CD4-positive, alpha-beta T cell treated with Interleukin-15 for 4 hours (primary cell): ENCODE measurements at regions not wholly inside any gene's neighbourhood (a gene's known extent, or its start where the extent isn't known, plus 50 kb on each side); places are given as distances from the start of the nearest gene placed in this dataset.
"Not testable (repeated sequence)": the region's sequence is repeated elsewhere in the genome, so short reads cannot be mapped to it uniquely, and the experiment has no call there.

Experiments
- DNase-seq: peaks from one replicate; pipeline ENCODE4 v3.0.0-alpha.2; 2020; ENCODE audit warnings: low spot score

DNA sequence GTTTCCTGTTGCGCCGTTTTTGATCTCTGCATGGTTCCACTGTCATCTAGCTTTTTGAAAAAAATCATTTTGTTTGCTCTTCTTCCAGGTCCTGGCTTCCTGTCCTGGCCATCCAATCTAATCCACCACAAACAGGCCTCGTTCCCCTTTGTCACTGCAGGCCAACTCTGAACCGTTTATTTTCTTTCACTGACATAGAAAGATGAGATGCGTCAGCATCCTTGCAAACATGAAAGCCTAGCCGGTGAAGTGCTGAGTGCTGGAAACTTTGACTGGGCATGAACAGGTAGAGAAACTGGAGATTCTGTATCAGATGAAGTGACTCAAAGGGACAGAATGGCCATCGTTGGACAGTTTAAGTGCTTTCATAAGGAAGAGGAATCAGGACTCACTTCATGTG is 1247.8 kb downstream of the TYW1 start:
- no peak for DNase-seq

DNA sequence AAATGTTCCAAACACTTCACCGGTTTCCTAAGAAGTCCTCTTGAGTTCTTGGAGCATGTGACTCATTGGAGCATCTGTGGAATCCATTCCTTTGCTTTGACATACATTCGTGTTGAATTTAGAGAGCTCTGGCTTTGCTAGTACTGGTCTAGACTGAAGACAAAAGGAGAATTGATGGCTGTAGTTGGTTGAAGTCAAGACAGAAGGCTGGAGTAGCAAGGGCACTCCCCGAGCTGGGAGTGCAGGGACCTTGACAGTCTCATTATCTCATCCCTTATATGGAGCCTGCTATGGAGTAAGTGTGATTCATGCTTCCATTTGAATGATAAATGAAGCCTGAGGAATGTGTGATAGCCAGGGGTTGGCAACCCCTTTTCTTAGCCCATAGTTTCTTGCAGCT is 1249.1 kb downstream of the TYW1 start:
- no peak for DNase-seq

DNA sequence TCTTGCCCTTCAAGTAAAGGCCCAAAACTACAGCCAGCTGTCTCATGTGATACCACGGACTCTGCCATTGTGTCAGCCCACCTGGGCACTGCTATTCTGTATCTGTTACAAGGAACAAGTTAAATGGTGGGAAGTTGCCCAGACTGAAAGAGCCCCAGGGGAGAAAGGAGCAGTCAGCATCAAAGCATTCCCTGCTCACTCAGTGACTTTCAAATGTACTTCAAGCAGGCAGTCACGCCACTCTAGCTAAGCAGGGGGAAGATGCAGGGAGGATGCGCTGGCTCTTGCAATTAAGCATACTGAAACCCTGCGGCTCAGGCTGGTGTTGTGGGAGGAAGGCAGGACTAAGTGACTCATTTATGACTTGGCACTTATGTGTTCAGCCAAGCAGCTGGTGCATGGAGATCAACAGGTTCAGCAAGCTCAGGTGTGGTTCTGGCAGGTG is 1249.6 kb downstream of the TYW1 start:
- no peak for DNase-seq

GRCh38 chr7:68247126-68247525 is 1250.5 kb downstream of the TYW1 start:
- DNase-seq: no peak

DNA sequence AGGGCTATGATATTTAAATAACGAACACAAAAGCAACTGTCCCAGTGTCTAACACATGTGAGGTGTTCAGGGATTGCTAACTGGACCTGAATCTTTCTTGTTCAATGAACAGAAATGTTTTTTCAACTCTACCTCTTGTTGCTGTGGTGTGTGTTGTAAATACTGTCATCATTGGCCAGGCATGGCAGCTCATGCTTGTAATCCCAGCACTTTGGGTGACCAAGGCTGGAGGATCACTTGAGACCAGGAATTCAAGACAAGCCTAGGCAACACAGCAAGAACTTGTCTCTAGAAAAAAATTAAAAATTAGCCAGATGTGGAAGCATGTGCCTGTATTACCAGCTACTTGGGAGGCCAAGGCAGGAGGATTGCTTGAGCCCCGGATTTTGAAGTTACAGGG is 1250.9 kb downstream of the TYW1 start:
- no peak for DNase-seq

- DNase-seq: no peak
Observed at GRCh38 chr7:68248973-68249372, 1252.3 kb downstream of the TYW1 start.

DNA sequence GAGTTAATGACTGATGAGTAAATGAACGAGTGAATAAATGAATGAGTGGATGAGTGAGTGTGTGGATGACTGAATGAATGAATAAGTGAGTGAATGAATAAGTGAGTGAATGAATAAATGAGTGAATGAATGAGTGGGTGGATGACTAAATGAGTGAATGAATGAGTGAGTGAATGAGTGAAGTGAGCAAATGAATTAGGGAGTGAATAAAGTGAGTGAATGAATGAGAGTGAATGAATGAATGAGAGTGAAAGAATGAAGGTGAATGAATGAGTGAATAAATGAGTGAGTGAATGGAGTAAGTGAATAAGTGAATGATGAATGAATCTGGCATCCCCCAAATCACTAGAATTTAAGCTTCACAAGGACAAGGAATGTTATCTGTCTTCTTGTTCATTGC is 1253.0 kb downstream of the TYW1 start:
- DNase-seq: no peak

DNA sequence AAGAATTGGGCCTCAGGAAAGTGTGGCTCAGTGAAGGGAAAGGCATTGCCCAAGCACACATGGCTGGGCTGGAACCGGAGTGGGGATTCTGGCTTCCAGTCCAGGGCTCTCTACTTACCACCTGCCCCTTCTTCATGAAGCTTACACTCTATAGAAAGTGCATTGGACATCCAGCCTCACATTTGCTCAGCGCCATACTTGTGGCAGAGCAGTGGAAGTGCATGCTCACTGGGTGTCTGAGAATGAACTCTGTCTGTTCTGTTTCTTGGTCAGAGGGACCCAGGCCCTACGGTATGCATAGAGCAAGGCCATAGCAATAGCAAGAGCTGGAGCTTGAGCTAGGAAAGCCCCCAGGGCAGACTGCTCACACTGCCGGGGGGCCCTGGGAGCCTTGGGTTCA is 1253.5 kb downstream of the TYW1 start:
- no peak for DNase-seq

GRCh38 chr7:68254815-68255214 is 1258.2 kb downstream of the TYW1 start:
- not testable (repeated sequence) for DNase-seq

GRCh38 chr7:68256295-68256694 is 1259.7 kb downstream of the TYW1 start:
- no peak for DNase-seq

DNA sequence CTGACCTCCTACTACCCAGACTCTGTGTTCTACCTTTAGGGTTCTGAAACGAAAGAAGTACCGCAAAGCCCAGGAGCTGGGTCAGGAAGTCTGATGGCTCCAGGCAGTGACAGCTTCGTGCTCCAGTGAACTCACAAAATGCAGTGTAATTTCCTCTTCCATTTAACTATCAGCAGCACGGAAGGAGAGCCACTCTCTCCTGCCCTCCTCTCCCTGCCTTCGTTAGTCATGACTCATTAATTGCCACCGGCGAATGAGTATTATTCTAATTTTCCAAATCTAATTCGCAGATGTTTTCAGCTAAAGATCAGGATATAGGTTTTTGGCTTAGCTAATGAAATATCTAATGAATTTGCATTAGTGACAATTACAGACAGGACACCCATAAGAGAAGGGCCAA is 1262.0 kb downstream of the TYW1 start:
- DNase-seq: no peak

GRCh38 chr7:68265258-68265657 is 1268.6 kb downstream of the TYW1 start:
- DNase-seq: no peak

- no peak for DNase-seq
Observed at GRCh38 chr7:68266004-68266579, 1269.5 kb downstream of the TYW1 start.

GRCh38 chr7:68267486-68267885 is 1270.9 kb downstream of the TYW1 start:
- DNase-seq: no peak

DNA sequence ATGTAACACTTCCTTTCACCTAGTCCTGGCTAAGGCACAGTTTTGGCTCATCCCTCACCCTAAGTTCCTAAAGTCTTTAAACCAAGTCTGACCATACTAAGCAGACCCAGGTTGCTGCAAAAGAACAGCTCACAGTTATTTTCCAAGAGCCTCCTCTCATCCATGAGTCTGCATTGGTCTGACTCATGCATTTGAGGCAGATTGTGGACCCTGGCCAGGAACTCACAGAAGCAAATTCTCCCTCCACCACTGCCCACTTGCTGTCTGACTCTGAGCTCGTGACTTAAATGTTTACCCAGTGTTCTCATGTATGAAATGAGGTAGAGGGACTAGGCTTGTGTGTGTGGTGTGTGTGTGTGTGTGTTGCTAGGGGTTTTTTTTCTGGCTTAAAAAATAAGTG is 1272.8 kb downstream of the TYW1 start:
- no peak for DNase-seq

DNA sequence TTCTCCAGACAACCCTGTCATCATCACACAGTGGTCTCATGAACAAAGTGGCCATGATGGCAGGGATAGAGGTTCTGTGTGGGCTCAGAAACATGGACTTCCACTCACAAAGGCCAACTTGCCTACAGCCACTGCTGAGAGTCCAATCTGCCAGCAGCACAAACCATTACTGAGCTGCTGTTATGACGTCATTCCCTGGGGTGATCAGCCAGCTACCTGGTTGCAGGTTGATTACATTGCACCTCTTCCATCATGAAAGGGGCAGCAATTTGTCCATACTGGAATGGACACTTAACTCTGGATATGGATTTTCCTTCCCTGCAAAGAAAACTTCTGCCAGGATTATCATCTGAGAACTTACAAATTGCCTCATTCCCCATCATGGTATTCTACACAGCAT is 1275.9 kb downstream of the TYW1 start:
- DNase-seq: no peak

GRCh38 chr7:68276725-68277124 is 1280.1 kb downstream of the TYW1 start:
- no peak for DNase-seq

DNA sequence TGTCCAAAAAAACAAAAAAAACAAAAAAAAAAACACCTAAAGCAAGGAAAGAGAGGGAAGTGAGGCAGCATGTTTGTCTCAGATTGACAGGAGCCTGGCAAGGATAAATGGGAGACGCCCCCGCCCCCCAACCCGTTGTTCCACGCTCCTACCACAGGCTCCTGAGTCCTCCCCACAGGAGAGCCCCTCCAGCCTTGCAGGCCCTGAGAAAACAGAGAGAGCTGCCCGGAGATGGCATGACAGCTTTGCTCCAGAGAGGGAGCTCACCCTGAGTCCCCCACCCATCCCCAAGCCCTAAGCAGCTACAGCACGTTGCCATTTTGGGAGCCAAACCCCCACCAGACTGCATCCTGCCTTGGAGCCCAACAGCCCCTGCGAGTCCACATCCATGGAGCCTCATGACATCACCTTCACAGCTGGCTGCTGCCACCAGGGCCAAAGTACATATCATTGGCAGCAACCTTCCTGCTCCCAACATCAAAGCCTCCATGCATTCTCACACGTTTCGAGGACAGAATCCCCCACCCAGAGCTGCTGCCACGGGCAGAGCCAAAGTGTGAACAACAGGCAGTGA is 1283.3 kb downstream of the TYW1 start:
- DNase-seq: no peak

- DNase-seq: no peak
Observed at GRCh38 chr7:68280931-68281330, 1284.3 kb downstream of the TYW1 start.

DNA sequence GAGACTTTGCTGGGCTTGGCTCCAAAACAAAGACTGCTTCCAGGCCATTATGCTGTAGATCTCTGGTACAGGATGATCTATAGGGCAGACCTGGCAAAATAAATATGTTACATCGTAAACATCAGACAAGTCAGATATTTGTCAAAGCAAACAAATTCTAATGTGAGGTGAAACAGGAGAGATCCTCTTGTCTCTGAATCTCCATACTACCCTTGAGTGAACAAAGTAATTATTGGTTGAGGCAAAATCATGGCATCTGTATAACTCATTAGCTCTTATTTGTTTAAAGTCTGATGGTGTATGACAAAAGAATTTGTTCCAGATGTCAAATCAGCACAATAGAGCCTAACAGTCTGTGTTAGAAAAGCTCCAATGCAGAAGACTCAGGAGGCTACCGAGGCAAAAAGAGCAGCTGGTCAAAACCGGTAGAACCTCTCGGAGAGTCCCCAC is 1291.5 kb downstream of the TYW1 start:
- no peak for DNase-seq

DNA sequence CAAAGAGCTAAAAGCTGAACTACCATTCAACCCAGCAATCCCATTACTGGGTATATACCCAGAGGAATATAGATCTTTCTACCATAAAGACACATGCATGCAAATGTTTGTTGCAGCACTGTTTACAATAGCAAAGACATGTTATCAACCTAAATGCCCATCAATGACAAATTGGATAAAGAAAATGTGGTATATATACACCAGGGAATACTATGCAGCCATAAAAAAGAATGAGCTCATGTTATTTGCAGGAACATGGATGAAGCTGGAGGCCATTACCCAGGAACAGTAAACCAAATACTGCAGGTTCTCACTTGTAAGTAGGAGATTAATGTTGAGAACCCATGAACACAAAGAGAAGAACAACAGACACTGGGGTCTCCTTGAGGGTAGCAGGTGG is 1295.1 kb downstream of the TYW1 start:
- DNase-seq: no peak

DNA sequence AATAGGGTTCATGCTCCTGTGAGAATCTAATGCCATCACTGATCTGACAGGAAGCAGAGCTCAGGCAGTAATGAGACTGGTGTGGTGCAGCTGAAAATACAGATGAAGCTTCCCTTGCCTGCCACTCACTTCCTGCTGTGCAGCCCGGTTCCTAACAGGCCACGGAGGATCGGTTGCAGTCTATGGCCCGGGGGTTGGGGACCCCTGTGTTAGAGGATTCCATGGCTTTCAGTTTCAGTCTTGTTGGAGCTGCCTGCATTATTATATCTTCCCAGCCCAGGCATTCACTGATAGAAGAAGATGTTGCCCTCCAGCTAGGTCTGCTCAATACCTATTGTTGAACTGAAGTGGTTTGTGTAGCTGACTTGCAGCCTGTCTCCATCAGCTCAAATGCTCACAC is 1298.8 kb downstream of the TYW1 start:
- no peak for DNase-seq

DNA sequence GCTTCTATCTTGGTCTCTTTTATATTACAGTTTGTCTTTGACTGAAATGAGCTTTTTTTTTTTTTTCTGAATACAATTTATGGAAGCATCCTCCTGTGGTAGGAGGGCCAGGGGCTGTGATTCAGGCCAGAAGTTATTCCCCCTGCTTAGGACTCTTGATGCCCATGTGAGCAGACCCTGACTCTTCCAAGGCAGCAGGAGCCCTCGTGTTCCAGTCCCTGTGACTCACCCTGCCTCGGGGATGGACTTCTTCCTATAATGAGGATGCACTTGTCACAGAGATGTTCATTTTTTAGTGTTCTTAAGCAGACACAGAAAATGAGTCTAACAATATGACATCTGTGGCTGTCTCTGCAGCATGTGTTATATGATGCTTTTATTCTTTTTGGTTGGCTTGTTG is 1293.7 kb upstream of the AUTS2 start:
- no peak for DNase-seq

DNA sequence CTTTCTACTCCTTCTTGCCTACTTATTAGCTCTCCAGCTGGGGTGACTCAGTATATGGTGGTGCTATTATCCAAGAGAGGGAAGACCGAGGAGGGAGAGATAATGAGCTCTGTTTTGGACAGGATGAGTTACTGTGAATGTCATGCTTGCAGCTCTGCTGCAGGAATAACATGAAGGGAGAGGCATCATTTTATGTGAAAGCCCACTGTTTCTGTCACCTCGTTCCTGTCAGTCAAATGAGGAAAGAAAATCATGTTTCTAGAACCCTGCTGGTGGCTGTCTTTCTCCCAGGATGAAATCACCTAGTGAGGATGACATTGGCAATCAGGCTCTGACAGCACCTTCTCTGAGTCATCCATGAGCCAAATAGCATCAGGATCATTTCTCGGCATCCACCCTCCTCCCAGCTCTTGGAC is 1291.6 kb upstream of the AUTS2 start:
- no peak for DNase-seq
